ENCODE measurements at regions not wholly inside any gene's neighbourhood (a gene's known extent, or its start where the extent isn't known, plus 50 kb on each side); places are given as distances from the start of the nearest gene placed in this dataset.

GRCh38 chr13:85742355-85742754 lies 56.9 kb downstream of the SLITRK6 start:
- DNase-seq (ENCODE audit: low spot score) = no peak

- DNase-seq (ENCODE audit: low spot score) = no peak
Observed at GRCh38 chr13:85741017-85741416, 58.2 kb downstream of the SLITRK6 start.

GRCh38 chr13:85738696-85739320 lies 60.4 kb downstream of the SLITRK6 start:
- DNase-seq (ENCODE audit: low spot score) = no peak

- no peak for DNase-seq (ENCODE audit: low spot score)
Observed at GRCh38 chr13:85737952-85738351, 61.3 kb downstream of the SLITRK6 start.

- DNase-seq (ENCODE audit: low spot score) = no peak
Observed at GRCh38 chr13:85729296-85729695, 69.9 kb downstream of the SLITRK6 start.

GRCh38 chr13:85728811-85729210 lies 70.4 kb downstream of the SLITRK6 start:
- DNase-seq (ENCODE audit: low spot score) = no peak

- DNase-seq (ENCODE audit: low spot score) = no peak
Observed at GRCh38 chr13:85725433-85725832, 73.8 kb downstream of the SLITRK6 start.

- no peak for DNase-seq (ENCODE audit: low spot score)
Observed at GRCh38 chr13:85724546-85725432, 74.4 kb downstream of the SLITRK6 start.

- DNase-seq (ENCODE audit: low spot score) = no peak
Observed at GRCh38 chr13:85719749-85720148, 79.5 kb downstream of the SLITRK6 start.

GRCh38 chr13:85717921-85718320 lies 81.3 kb downstream of the SLITRK6 start:
- no peak for DNase-seq (ENCODE audit: low spot score)

GRCh38 chr13:85710545-85710944 lies 88.7 kb downstream of the SLITRK6 start:
- DNase-seq (ENCODE audit: low spot score) = no peak

GRCh38 chr13:85709721-85710120 lies 89.5 kb downstream of the SLITRK6 start:
- no peak for DNase-seq (ENCODE audit: low spot score)

GRCh38 chr13:85709072-85709471 lies 90.1 kb downstream of the SLITRK6 start:
- DNase-seq (ENCODE audit: low spot score) = no peak

GRCh38 chr13:85700906-85701305 lies 98.3 kb downstream of the SLITRK6 start:
- DNase-seq (ENCODE audit: low spot score) = no peak

- DNase-seq (ENCODE audit: low spot score) = no peak
Observed at GRCh38 chr13:85698256-85698655, 101.0 kb downstream of the SLITRK6 start.

GRCh38 chr13:85694992-85695391 lies 104.2 kb downstream of the SLITRK6 start:
- DNase-seq (ENCODE audit: low spot score) = no peak

GRCh38 chr13:85693889-85694511 lies 105.2 kb downstream of the SLITRK6 start:
- no peak for DNase-seq (ENCODE audit: low spot score)

GRCh38 chr13:85690368-85690767 lies 108.9 kb downstream of the SLITRK6 start:
- DNase-seq (ENCODE audit: low spot score) = no peak

GRCh38 chr13:85685436-85685835 lies 113.8 kb downstream of the SLITRK6 start:
- DNase-seq (ENCODE audit: low spot score) = no peak

GRCh38 chr13:85675151-85675907 lies 123.9 kb downstream of the SLITRK6 start:
- no peak for DNase-seq (ENCODE audit: low spot score)

- no peak for DNase-seq (ENCODE audit: low spot score)
Observed at GRCh38 chr13:85671336-85671735, 127.9 kb downstream of the SLITRK6 start.

- DNase-seq (ENCODE audit: low spot score) = no peak
Observed at GRCh38 chr13:85666356-85666755, 132.9 kb downstream of the SLITRK6 start.
